ENCODE measurements at regions not wholly inside any gene's neighbourhood (a gene's known extent, or its start where the extent isn't known, plus 50 kb on each side); places are given as distances from the start of the nearest gene placed in this dataset.

GRCh38 chr19:46944918-46945628 lies 74.6 kb upstream of the NPAS1 start:
- DNase-seq (ENCODE audit: low spot score) = no peak

- DNase-seq (ENCODE audit: low spot score) = no peak
Measured at GRCh38 chr19:46945694-46946489, 73.7 kb upstream of the NPAS1 start.

- no peak for DNase-seq (ENCODE audit: low spot score)
Measured at GRCh38 chr19:46946611-46947238, 72.9 kb upstream of the NPAS1 start.

GRCh38 chr19:46947866-46948265 lies 71.8 kb upstream of the NPAS1 start:
- DNase-seq (ENCODE audit: low spot score) = no peak

GRCh38 chr19:46950526-46951170 lies 69.0 kb upstream of the NPAS1 start:
- no peak for DNase-seq (ENCODE audit: low spot score)

GRCh38 chr19:46951171-46951986 lies 68.3 kb upstream of the NPAS1 start:
- DNase-seq (ENCODE audit: low spot score) = no peak

GRCh38 chr19:46952874-46953273 lies 66.8 kb upstream of the NPAS1 start:
- no peak for DNase-seq (ENCODE audit: low spot score)

GRCh38 chr19:46953955-46954501 lies 65.6 kb upstream of the NPAS1 start:
- DNase-seq (ENCODE audit: low spot score) = no peak

GRCh38 chr19:46954502-46954992 lies 65.1 kb upstream of the NPAS1 start:
- DNase-seq (ENCODE audit: low spot score) = no peak

GRCh38 chr19:46954993-46955812 lies 64.4 kb upstream of the NPAS1 start:
- DNase-seq (ENCODE audit: low spot score) = no peak

- no peak for DNase-seq (ENCODE audit: low spot score)
Measured at GRCh38 chr19:46955813-46956371, 63.7 kb upstream of the NPAS1 start.

- DNase-seq (ENCODE audit: low spot score) = no peak
Measured at GRCh38 chr19:46958532-46958931, 61.1 kb upstream of the NPAS1 start.

- DNase-seq (ENCODE audit: low spot score) = no peak
Measured at GRCh38 chr19:46959894-46960556, 59.6 kb upstream of the NPAS1 start.

GRCh38 chr19:46962030-46962570 lies 57.5 kb upstream of the NPAS1 start:
- DNase-seq (ENCODE audit: low spot score) = no peak

- no peak for DNase-seq (ENCODE audit: low spot score)
Measured at GRCh38 chr19:46963093-46963734, 56.4 kb upstream of the NPAS1 start.

- no peak for DNase-seq (ENCODE audit: low spot score)
Measured at GRCh38 chr19:46967578-46968032, 52.0 kb upstream of the NPAS1 start.
